DMS53 treated with DMSO at 0.1 percent for 48 hours (cell line): ENCODE measurements at regions not wholly inside any gene's neighbourhood (a gene's known extent, or its start where the extent isn't known, plus 50 kb on each side); places are given as distances from the start of the nearest gene placed in this dataset.

ENCODE experiments used
- DNase-seq: peaks from one replicate; lab custom pipeline; 2025; ENCODE audit not compliant: unreplicated experiment; lab: John Stamatoyannopoulos, UW

DNA sequence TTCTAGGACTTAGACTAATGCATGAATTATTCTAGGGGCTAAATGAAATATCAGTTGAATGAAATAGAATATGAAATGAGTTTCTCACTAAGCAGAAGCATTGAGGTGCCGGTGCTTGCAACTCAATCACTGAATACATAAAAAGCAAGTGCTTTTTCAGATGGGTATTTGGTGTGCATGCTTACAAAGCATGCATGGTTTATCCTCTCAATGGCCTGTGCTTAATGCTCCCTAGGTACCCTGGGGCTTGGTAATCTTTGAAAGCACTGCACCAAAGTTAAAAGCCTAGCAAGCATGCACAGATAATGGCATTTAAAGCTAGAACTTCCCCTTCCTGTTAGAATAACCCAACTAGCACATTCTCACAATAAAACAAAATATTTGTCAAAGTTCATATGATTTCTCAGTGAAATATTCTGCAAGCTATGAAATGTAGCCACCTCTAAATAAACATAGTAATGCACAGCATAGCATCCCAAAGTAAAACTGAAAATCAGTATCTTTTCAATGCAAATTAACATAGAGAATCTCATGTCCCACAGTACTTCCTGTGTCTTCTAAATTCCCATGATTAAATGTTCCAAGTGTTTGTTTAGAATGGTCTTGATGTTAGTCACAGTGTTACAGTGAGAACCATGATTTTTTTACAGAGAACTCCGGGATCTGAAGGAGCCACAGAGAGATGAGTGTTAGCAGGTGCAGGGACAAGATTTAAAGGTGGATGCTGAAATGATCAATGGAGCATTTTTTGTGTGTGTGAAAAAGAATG is 143.4 kb upstream of the CDH6 start:
- no peak for DNase-seq

GRCh38 chr5:31049461-31049860 is 144.0 kb upstream of the CDH6 start:
- DNase-seq, result no peak

DNA sequence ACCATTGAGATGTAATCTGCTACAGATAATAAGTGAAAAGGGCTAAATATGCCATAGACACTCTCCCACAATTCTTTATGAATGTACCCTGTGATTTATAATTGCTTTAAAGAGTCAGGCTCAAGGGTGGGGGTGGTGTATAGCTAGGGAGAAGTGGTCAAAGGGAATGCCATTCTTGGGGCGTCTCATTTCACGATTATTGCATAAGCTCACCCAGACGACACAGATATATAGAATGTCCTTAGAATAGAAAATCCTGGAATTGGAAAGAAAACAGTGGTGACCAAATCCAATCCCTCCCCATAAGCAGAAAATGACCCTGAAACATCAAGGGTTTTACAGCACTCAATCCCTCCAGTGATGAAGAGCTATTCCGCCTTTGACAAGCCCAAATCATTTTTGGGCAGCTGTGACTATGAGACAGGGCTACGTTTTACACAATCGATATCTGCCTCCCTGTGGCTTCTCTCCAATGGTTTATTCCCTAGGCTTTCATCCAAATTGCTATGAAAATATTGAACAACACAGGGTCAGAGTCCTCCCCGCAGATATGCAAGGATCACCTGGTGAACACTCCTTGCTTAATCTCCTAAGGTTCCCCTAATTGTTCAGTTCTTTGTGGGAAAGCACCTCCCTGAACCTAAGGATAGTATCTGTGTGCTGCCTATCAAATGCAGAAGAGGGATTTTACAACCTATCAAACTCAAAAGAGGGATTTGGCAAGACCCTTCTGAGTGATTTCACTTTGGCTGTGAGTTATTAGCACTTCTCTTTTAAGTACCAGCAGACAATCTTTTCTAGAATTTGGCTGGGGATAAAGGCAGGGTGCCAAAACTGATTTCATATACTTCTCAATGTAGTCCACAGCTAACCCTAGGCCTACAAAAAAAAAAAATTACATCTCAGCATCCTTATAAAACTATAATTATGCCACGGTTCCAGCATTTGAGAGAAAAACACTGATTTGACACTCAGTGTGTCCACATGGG is 144.9 kb upstream of the CDH6 start:
- DNase-seq, result no peak

GRCh38 chr5:31047621-31048020 is 145.9 kb upstream of the CDH6 start:
- DNase-seq, result no peak

- DNase-seq, result no peak
Observed at GRCh38 chr5:31047007-31047406, 146.5 kb upstream of the CDH6 start.

DNA sequence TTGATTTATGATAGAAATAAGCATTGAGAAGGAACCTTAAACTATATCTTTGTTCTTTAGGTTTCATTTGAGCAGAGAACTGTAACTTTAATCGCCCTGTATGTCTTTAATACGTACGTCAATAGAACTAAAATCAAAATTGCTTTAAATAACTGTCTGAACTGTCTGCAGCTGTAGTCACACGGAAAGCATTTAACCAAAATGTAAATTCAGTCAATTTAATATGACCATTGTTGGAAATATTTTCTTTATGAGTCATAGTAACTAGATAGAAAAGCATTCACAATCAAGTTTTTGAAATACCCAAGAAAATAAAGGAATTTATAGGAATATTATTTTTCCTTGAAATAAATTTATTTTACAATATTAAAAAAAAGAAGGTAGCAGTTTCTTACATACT is 157.1 kb upstream of the CDH6 start:
- no peak for DNase-seq

DNA sequence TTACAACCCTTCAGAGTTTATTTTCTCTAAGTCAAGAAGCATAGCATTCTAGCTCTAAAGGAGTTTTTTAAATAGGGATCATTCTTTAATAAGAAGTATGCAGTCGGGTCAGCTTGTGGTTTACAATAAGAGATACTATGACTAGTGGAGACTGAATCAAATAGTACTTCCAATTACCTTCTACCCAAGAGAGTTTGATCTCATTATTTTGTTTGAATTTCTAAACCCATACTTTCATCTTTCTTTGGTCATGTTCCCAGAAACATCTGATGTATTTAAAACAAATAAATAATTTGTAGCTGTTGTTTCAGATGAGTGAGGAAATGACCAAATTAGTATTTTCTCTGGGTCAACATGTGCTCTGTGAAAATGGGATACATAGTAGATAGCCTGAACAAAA is 160.2 kb upstream of the CDH6 start:
- no peak for DNase-seq

GRCh38 chr5:31029925-31030324 is 163.6 kb upstream of the CDH6 start:
- no peak for DNase-seq

GRCh38 chr5:31027721-31028120 is 165.8 kb upstream of the CDH6 start:
- DNase-seq, result peak; percentile 23

DNA sequence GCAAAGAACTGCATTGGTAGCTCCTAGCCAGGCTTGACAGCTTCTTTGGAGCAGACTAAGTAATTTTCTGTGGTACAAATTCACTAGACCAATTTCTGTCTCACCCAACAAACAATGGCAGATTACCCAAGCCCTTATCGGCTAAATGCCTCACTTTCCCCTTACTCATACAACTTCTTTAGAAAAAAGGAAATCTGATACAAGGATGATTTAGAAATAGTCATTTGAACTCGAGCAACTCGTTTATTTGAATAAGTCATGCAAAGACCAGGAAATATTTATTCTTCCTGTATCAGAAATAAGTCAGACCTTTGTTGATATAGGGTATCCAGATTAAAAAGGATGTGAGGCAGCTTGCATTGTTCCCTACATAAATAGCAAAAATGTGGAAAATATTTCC is 170.4 kb upstream of the CDH6 start:
- DNase-seq, result no peak

DNA sequence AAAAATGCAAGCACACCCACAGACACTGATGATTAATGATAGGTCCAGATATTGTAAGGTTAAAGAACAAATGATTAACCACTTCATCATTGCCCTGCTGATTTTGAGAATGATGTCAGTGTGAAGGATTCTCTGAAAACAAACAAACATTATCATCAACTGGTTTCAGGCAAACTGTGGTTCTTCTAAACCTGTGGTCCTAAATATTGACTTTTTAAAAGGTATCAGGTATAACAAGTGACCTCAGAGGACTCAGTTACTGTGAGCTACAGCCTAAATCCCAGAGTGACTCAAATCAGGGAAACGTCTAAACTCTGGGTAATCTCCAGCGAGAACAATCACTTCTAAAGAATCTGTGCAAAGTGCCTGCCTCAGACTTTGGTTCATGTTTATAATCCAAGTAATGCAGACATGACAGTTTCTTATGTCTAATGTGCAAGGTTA is 172.3 kb upstream of the CDH6 start:
- no peak for DNase-seq

DNA sequence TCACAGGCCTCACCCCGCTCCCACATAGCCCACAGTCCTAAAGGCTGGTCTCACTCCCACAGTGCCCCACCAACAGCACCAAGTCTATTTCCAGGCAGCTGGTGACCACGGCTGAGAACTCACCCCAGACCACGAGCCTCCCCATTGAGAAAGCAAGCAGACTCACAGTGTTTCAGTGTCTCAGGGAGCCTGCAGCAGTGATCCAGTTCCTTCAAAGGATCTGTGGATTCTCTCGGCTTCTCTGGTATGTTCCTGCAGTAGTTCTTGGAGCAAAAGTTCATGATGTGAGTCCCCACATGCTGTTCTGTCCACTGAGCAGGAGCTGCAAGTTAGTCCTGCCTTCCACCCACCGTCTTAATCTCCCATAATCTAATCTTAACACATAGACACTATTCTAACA is 185.3 kb upstream of the CDH6 start:
- no peak for DNase-seq

- no peak for DNase-seq
Observed at GRCh38 chr5:31007672-31008071, 185.8 kb upstream of the CDH6 start.

GRCh38 chr5:31000287-31000686 is 193.2 kb upstream of the CDH6 start:
- no peak for DNase-seq

- DNase-seq, result no peak
Observed at GRCh38 chr5:30997681-30998080, 195.8 kb upstream of the CDH6 start.

- no peak for DNase-seq
Observed at GRCh38 chr5:30994902-30995301, 198.6 kb upstream of the CDH6 start.

DNA sequence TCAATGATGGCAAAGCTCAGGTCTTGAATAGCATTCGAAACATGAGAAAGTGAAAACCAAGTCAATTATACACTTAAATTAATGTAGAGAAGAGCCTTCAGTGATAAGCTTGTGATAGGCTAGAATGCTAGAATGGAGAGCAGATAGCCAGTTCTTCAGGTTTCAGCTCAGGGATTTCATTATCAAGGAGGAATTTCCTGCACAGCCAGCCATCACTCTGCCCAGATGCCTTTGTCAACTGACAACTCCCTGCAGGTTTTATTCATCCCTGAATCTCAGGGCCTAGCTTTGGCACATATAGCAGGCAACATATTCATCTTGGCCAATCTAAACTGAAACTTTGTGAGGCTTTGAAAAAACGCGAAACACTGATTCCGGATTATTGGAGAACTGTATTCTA is 199.3 kb upstream of the CDH6 start:
- DNase-seq, result no peak

- no peak for DNase-seq
Observed at GRCh38 chr5:30991462-30991861, 202.0 kb upstream of the CDH6 start.

GRCh38 chr5:30981576-30981975 is 211.9 kb upstream of the CDH6 start:
- no peak for DNase-seq

DNA sequence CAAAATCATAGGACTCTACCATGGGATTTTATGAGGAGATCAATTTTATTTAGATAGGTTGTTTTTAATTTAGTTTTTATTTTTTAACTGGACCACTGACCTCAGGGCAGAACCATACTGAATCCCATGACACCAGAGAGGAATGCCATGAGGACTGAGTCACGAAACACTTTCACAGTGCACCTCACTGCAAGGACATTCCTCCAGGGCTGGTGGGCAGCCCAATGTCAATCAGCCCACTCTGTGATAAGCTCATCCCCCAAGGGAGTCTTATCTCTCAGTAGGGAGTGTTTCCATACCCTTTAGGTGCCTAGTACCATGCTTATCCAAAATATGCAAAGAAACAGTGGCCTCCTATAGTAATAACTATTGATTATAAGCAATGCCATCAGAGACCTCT is 224.5 kb upstream of the CDH6 start:
- DNase-seq, result no peak

- no peak for DNase-seq
Observed at GRCh38 chr5:30960036-30960435, 233.4 kb upstream of the CDH6 start.

GRCh38 chr5:30959238-30959637 is 234.2 kb upstream of the CDH6 start:
- DNase-seq, result no peak
